ENCODE measurements at regions not wholly inside any gene's neighbourhood (a gene's known extent, or its start where the extent isn't known, plus 50 kb on each side); places are given as distances from the start of the nearest gene placed in this dataset.
"Not testable (repeated sequence)": the region's sequence is repeated elsewhere in the genome, so short reads cannot be mapped to it uniquely, and the experiment has no call there.

- DNase-seq = no peak
Observed at GRCh38 chr2:185393091-185393490, 345.5 kb upstream of the FSIP2 start.

- DNase-seq = no peak
Observed at GRCh38 chr2:185402474-185402873, 336.1 kb upstream of the FSIP2 start.

- DNase-seq = no peak
Observed at GRCh38 chr2:185404578-185404977, 334.0 kb upstream of the FSIP2 start.

GRCh38 chr2:185417111-185417510 is 321.5 kb upstream of the FSIP2 start:
- DNase-seq = no peak

GRCh38 chr2:185417688-185418087 is 320.9 kb upstream of the FSIP2 start:
- no peak for DNase-seq

GRCh38 chr2:185424958-185425629 is 313.5 kb upstream of the FSIP2 start:
- peak; percentile 10 for DNase-seq

GRCh38 chr2:185428000-185428399 is 310.6 kb upstream of the FSIP2 start:
- DNase-seq = no peak

- DNase-seq = no peak
Observed at GRCh38 chr2:185433824-185434223, 304.8 kb upstream of the FSIP2 start.

- no peak for DNase-seq
Observed at GRCh38 chr2:185436787-185437372, 301.7 kb upstream of the FSIP2 start.

- no peak for DNase-seq
Observed at GRCh38 chr2:185441486-185442005, 297.1 kb upstream of the FSIP2 start.

- DNase-seq = no peak
Observed at GRCh38 chr2:185456517-185456916, 282.1 kb upstream of the FSIP2 start.

- no peak for DNase-seq
Observed at GRCh38 chr2:185463481-185463880, 275.1 kb upstream of the FSIP2 start.

GRCh38 chr2:185466915-185467314 is 271.7 kb upstream of the FSIP2 start:
- DNase-seq = no peak

- DNase-seq = no peak
Observed at GRCh38 chr2:185471441-185471840, 267.2 kb upstream of the FSIP2 start.

- no peak for DNase-seq
Observed at GRCh38 chr2:185472574-185472973, 266.0 kb upstream of the FSIP2 start.

GRCh38 chr2:185473838-185474237 is 264.8 kb upstream of the FSIP2 start:
- no peak for DNase-seq

- DNase-seq = peak; percentile 14
Observed at GRCh38 chr2:185475914-185476313, 262.7 kb upstream of the FSIP2 start.

GRCh38 chr2:185477452-185477851 is 261.2 kb upstream of the FSIP2 start:
- no peak for DNase-seq

GRCh38 chr2:185484602-185485001 is 254.0 kb upstream of the FSIP2 start:
- no peak for DNase-seq

GRCh38 chr2:185502351-185502750 is 236.3 kb upstream of the FSIP2 start:
- DNase-seq = peak; percentile 33

GRCh38 chr2:185507719-185508118 is 230.9 kb upstream of the FSIP2 start:
- DNase-seq = no peak

- no peak for DNase-seq
Observed at GRCh38 chr2:185510060-185510459, 228.5 kb upstream of the FSIP2 start.

- no peak for DNase-seq
Observed at GRCh38 chr2:185511925-185512324, 226.7 kb upstream of the FSIP2 start.

GRCh38 chr2:185522472-185522871 is 216.1 kb upstream of the FSIP2 start:
- DNase-seq = no peak

GRCh38 chr2:185524242-185524641 is 214.4 kb upstream of the FSIP2 start:
- not testable (repeated sequence) for DNase-seq
